HK-2 (cell line): ENCODE measurements at regions not wholly inside any gene's neighbourhood (a gene's known extent, or its start where the extent isn't known, plus 50 kb on each side); places are given as distances from the start of the nearest gene placed in this dataset.

ENCODE experiments used
- DNase-seq: peaks from one replicate; pipeline ENCODE4 v3.0.0-alpha.2; 2018; ENCODE audit not compliant: unreplicated experiment

- no peak for DNase-seq
These were observed 329.5 kb downstream of the GRIA2 start for GRCh38 chr4:157550028-157550427.

GRCh38 chr4:157527954-157528353 is 307.4 kb downstream of the GRIA2 start:
- DNase-seq = no peak

GRCh38 chr4:157521906-157522305 is 301.4 kb downstream of the GRIA2 start:
- no peak for DNase-seq

- DNase-seq = no peak
These were observed 294.2 kb downstream of the GRIA2 start for GRCh38 chr4:157514711-157515110.

GRCh38 chr4:157509341-157509740 is 288.8 kb downstream of the GRIA2 start:
- DNase-seq = no peak

- no peak for DNase-seq
These were observed 282.1 kb downstream of the GRIA2 start for GRCh38 chr4:157502656-157503055.

GRCh38 chr4:157459785-157460184 is 239.3 kb downstream of the GRIA2 start:
- no peak for DNase-seq

- no peak for DNase-seq
These were observed 226.7 kb downstream of the GRIA2 start for GRCh38 chr4:157447195-157447594.

- DNase-seq = no peak
These were observed 223.5 kb downstream of the GRIA2 start for GRCh38 chr4:157444014-157444413.

- no peak for DNase-seq
These were observed 223.0 kb downstream of the GRIA2 start for GRCh38 chr4:157443537-157443936.

- no peak for DNase-seq
These were observed 205.4 kb downstream of the GRIA2 start for GRCh38 chr4:157425897-157426296.

GRCh38 chr4:157423526-157424020 is 203.0 kb downstream of the GRIA2 start:
- no peak for DNase-seq

GRCh38 chr4:157421365-157421764 is 200.8 kb downstream of the GRIA2 start:
- no peak for DNase-seq
